BE2C (cell line): ENCODE measurements at regions not wholly inside any gene's neighbourhood (a gene's known extent, or its start where the extent isn't known, plus 50 kb on each side); places are given as distances from the start of the nearest gene placed in this dataset.

Experiments
- DNase-seq: peaks from one replicate; pipeline ENCODE4 v3.0.0-alpha.2; 2020
- H3K27me3 ChIP-seq: fragments of 250-450 bp; sonication (Bioruptor Pico); 2 replicates; pipeline ENCODE4 v1.5.1; 2020; ENCODE audit warnings: mild to moderate bottlenecking
- H3K36me3 ChIP-seq: fragments of 250-450 bp; sonication (Bioruptor Pico); 2 replicates; pipeline ENCODE4 v1.5.1; 2020; ENCODE audit warnings: mild to moderate bottlenecking
- H3K4me1 ChIP-seq: fragments of 250-450 bp; sonication (Bioruptor Pico); 2 replicates; pipeline ENCODE4 v1.5.1; 2020
- H3K4me3 ChIP-seq: 2 replicates; pipeline ENCODE4 v1.5.1; 2011; ENCODE audit warnings: low read depth, low read length
- H3K9me3 ChIP-seq: fragments of 250-450 bp; sonication (Bioruptor Pico); 2 replicates; pipeline ENCODE4 v1.5.1; 2020
- CTCF ChIP-seq: IDR thresholded peaks from 2 replicates; pipeline ENCODE4 v1.5.1; 2012; ENCODE audit warnings: mild to moderate bottlenecking, low read depth, low read length

GRCh38 chr1:65066419-65066765, 81.6 kb upstream of the AK4 start:
- Histone ChIP-seq H3K9me3 (no peaks in the 10 kb centered on the region), H3K4me1 (no peaks in the 10 kb centered on the region), H3K36me3 (no peaks in the 10 kb centered on the region), H3K4me3 (peak overlapping the region; percentile 64), H3K27me3 (no peaks in the 10 kb centered on the region)
- DNase-seq = no peak
- TF ChIP-seq CTCF = no peak

- Histone ChIP-seq H3K9me3 (no peaks in the 10 kb centered on the region), H3K4me1 (no peaks in the 10 kb centered on the region), H3K4me3 (peak overlapping the region; percentile 64), H3K36me3 (no peaks in the 10 kb centered on the region), H3K27me3 (no peaks in the 10 kb centered on the region)
- no peak for TF ChIP-seq CTCF
- peak; percentile 55 for DNase-seq
Measured at GRCh38 chr1:65066766-65067490, 81.1 kb upstream of the AK4 start.

- no peaks in the 10 kb centered on the region for H3K9me3 ChIP-seq
- H3K36me3 ChIP-seq = no peaks in the 10 kb centered on the region
- no peaks in the 10 kb centered on the region for H3K27me3 ChIP-seq
- no peak for TF ChIP-seq CTCF
- H3K4me1 ChIP-seq = no peaks in the 10 kb centered on the region
- peak overlapping the region; percentile 76 for H3K4me3 ChIP-seq
- DNase-seq = peak; percentile 47
Measured at GRCh38 chr1:65067491-65068201, 80.4 kb upstream of the AK4 start.

GRCh38 chr1:65068202-65069010, 79.6 kb upstream of the AK4 start:
- no peaks in the 10 kb centered on the region for H3K9me3 ChIP-seq
- no peak for TF ChIP-seq CTCF
- no peak for DNase-seq
- no peaks in the 10 kb centered on the region for H3K27me3 ChIP-seq
- peak overlapping the region; percentile 76 for H3K4me3 ChIP-seq
- no peaks in the 10 kb centered on the region for H3K36me3 ChIP-seq
- H3K4me1 ChIP-seq = no peaks in the 10 kb centered on the region

GRCh38 chr1:65069011-65069565, 78.9 kb upstream of the AK4 start:
- H3K4me3 ChIP-seq = peak overlapping the region; percentile 76
- no peaks in the 10 kb centered on the region for H3K9me3 ChIP-seq
- no peaks in the 10 kb centered on the region for H3K4me1 ChIP-seq
- H3K36me3 ChIP-seq = no peaks in the 10 kb centered on the region
- no peaks in the 10 kb centered on the region for H3K27me3 ChIP-seq
- no peak for TF ChIP-seq CTCF
- DNase-seq = no peak
